Activated T-cell treated with anti-CD3 and anti-CD28 coated beads, Interleukin-2, amount 50 U/mL, for 24 hours (primary cell): ENCODE measurements at regions not wholly inside any gene's neighbourhood (a gene's known extent, or its start where the extent isn't known, plus 50 kb on each side); places are given as distances from the start of the nearest gene placed in this dataset.

Experiments
- DNase-seq: peaks from one replicate; pipeline ENCODE4 v3.0.0-alpha.2; 2020
- H3K27ac Mint-ChIP-seq: 2 replicates; pipeline ENCODE4 v1.8.0; 2020; ENCODE audit warnings: mild to moderate bottlenecking, mixed read lengths
- H3K27me3 Mint-ChIP-seq: 2 replicates; pipeline ENCODE4 v1.8.0; 2020; ENCODE audit warnings: mixed read lengths
- H3K36me3 Mint-ChIP-seq: 2 replicates; pipeline ENCODE4 v1.8.0; 2020; ENCODE audit warnings: low read depth, mixed read lengths
- H3K4me1 Mint-ChIP-seq: 2 replicates; pipeline ENCODE4 v1.8.0; 2020; ENCODE audit warnings: low read depth, mixed read lengths
- H3K4me3 Mint-ChIP-seq: 2 replicates; pipeline ENCODE4 v1.8.0; 2020; ENCODE audit warnings: mild to moderate bottlenecking, moderate library complexity, mixed read lengths
- H3K9me3 Mint-ChIP-seq: 2 replicates; pipeline ENCODE4 v1.8.0; 2020; ENCODE audit warnings: mixed read lengths

DNA sequence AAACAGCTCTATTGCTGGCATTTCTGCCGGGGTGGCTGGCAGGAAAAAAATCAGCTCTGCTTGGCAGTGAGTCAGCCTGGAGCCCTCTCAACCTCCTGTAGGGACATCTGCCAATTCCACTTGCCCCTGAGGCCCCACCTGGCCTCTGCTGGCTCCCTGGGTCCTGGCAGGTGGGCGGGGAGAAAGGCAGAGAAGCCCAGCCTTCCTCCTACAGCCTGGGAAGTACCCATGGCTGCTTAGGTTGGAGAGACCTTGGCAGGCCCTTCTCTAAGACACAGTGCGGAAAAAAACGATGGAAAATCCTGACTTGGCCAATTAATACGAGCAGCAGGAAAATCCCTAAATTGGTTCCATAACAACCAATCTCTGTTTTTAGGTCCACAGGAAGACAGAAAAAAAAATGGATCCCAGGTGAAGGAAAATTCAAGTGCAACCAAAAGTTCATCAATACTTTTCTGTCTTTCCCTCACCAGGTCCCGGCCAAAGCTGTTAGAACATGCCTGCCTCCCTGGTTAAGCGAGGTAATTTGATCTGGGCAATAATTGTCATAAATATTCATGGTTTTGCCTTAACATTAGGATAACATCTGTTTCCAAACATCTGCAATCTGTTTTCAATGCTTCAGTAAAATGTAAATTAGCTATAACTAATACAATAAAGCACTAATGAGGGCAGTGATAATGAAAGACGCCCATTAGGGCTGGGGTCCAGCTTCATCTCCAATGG lies 245.9 kb downstream of the TFCP2L1 start:
- H3K4me3 Mint-ChIP-seq, result no peak overlapping the region
- H3K36me3 Mint-ChIP-seq, result no peaks in the 10 kb centered on the region
- no peak overlapping the region for H3K27ac Mint-ChIP-seq
- no peaks in the 10 kb centered on the region for H3K4me1 Mint-ChIP-seq
- H3K9me3 Mint-ChIP-seq, result no peaks in the 10 kb centered on the region
- peaks cover 7% of the 10 kb centered on the region for H3K27me3 Mint-ChIP-seq
- DNase-seq, result no peak

DNA sequence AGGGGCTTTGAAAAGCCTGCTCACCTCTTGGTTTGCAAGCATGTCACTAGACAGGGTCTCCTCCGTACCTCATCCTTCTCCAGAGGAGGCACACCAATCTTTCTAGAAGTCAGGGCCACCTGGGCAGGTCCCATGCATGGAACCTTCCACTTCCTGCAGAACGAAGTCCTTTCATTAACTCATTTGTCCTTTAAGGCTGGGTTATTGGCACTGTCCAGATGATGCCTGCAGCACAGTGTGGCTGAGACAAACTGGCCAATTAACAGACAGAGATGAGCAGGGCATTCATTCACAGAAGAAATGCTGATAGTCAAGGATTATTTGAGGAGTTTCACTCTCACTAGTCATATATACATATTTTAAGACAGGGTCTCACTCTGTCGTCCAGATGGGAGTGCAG lies 245.3 kb downstream of the TFCP2L1 start:
- H3K4me1 Mint-ChIP-seq, result no peaks in the 10 kb centered on the region
- no peak overlapping the region for H3K27ac Mint-ChIP-seq
- no peaks in the 10 kb centered on the region for H3K36me3 Mint-ChIP-seq
- H3K9me3 Mint-ChIP-seq, result no peaks in the 10 kb centered on the region
- DNase-seq, result no peak
- peaks cover 5% of the 10 kb centered on the region for H3K27me3 Mint-ChIP-seq
- no peak overlapping the region for H3K4me3 Mint-ChIP-seq

DNA sequence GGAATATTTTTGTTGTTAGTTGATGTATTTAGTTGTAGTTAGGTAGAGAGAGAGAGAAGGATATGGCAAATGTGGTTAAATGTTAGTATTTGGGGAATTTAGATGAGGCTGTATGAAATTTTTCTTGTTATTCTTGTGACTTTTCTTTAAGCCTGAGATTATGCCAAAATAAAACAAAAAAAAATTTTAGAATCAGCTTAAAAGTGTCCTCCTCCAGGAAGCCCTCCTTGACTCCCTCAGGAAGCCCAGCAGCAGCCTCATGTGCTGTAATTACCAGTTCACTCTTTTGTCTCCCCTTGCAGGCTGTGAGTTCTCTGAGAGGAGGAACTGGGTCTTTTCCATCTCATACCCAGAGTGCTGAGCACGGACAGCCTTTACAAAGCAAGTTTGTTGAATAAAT lies 243.5 kb downstream of the TFCP2L1 start:
- peaks cover 4% of the 10 kb centered on the region for H3K27me3 Mint-ChIP-seq
- H3K9me3 Mint-ChIP-seq, result no peaks in the 10 kb centered on the region
- H3K36me3 Mint-ChIP-seq, result no peaks in the 10 kb centered on the region
- no peak overlapping the region for H3K4me3 Mint-ChIP-seq
- no peak overlapping the region for H3K27ac Mint-ChIP-seq
- no peaks in the 10 kb centered on the region for H3K4me1 Mint-ChIP-seq
- DNase-seq, result no peak

DNA sequence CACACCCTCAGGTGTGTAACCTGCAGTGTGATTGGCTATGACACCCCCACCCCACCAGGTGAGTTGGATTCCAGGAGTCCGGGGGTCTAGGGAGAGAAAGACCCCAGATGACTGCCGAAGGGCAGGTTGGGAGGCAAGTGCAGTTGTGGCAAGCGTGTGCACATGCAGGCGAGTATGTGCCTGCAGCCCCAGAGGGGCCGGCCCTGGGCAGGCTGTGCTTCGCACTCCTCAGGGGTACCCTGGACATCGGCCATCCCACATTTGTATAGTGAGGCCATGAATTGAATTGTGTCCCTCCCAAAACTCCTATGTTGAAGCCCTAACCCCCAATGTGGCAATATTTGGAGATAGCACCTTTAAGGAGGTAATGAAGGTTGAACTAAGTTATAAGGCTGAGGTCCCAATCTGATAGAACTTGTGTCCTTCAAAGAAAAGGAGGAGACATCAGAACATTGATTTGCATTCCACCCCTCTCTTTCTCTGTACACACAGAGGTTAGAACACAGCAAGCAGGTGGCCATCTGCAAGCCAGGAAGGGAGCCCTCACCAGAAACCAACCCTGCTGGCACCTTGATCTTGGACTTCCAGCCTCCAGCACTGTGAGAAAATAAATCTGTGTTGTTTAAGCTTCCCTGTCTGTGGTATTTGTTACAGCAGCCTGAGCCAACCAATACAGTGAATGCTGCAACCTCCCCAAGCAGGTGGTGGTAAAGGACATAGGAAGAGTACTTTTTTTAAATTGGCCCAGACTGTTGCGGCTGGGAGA lies 241.8 kb downstream of the TFCP2L1 start:
- no peaks in the 10 kb centered on the region for H3K9me3 Mint-ChIP-seq
- no peak overlapping the region for H3K27ac Mint-ChIP-seq
- no peaks in the 10 kb centered on the region for H3K27me3 Mint-ChIP-seq
- H3K4me1 Mint-ChIP-seq, result no peaks in the 10 kb centered on the region
- no peak for DNase-seq
- H3K36me3 Mint-ChIP-seq, result no peaks in the 10 kb centered on the region
- H3K4me3 Mint-ChIP-seq, result no peak overlapping the region

- Mint-ChIP-seq H3K4me3 (no peak overlapping the region), H3K36me3 (no peaks in the 10 kb centered on the region), H3K27ac (no peak overlapping the region), H3K4me1 (no peaks in the 10 kb centered on the region), H3K9me3 (no peaks in the 10 kb centered on the region), H3K27me3 (no peaks in the 10 kb centered on the region)
- DNase-seq, result no peak
Observed at GRCh38 chr2:121043827-121044222, 241.2 kb downstream of the TFCP2L1 start.

DNA sequence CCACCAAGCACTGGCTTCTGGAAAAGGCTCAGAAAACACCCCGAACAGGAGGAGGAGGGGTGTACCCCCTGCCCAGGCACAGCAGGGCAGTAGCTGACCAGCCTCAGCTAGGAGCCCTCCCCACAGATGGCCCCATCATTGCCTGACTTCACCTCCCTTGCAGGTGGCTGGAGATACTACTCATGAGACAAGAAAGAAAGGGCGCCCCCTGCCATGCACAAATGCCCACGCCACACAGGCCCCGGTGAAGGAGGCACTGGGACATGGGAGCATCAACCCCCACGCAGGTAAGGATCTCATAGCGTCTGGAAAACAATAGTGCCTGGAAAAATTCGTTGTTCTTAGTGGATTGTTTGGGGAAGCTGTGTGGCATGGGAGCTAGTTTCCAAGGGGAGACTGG lies 240.6 kb downstream of the TFCP2L1 start:
- no peaks in the 10 kb centered on the region for H3K27me3 Mint-ChIP-seq
- H3K27ac Mint-ChIP-seq, result no peak overlapping the region
- no peak for DNase-seq
- no peaks in the 10 kb centered on the region for H3K4me1 Mint-ChIP-seq
- no peak overlapping the region for H3K4me3 Mint-ChIP-seq
- H3K36me3 Mint-ChIP-seq, result no peaks in the 10 kb centered on the region
- H3K9me3 Mint-ChIP-seq, result no peaks in the 10 kb centered on the region

DNA sequence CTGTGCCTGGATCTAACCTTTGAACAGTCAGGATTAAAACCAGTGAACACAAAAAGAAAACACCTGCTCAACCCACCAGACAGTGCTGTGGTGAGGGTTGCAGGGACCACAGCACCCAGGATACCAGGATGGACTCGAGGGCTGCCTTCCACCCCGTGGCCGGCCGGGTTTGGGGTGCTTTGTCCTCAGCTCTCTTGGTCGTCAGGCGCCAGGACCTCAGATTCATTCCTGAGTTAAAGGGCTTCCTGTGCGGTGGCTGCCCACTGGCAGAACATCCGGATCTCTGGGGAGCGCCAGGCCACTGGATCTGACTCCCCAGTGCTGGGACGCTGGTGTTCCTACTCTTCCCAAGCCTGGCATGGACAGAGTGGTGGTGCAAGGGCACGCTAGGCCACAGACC lies 239.8 kb downstream of the TFCP2L1 start:
- no peaks in the 10 kb centered on the region for H3K27me3 Mint-ChIP-seq
- no peak for DNase-seq
- H3K4me1 Mint-ChIP-seq, result no peaks in the 10 kb centered on the region
- no peak overlapping the region for H3K4me3 Mint-ChIP-seq
- no peaks in the 10 kb centered on the region for H3K36me3 Mint-ChIP-seq
- no peaks in the 10 kb centered on the region for H3K9me3 Mint-ChIP-seq
- no peak overlapping the region for H3K27ac Mint-ChIP-seq

DNA sequence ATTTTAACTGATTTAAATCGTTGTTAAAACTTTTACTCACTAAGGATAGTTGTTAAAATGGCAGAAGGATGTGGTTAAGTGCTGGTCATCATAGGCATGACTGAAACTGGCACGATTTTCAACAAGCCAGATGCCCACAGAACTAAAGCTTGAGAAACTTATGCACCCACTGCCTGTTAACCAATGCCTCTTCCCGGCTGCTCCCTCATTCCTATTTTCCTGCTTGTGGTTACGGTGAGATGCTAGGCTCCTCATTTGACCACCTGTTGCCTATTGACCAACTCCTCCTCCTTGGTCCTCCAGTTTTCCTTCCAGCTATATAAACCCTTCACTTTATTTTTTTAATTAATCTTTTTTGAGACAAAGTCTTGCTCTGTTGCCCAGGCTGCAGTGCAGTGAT lies 238.7 kb downstream of the TFCP2L1 start:
- no peaks in the 10 kb centered on the region for H3K9me3 Mint-ChIP-seq
- H3K27ac Mint-ChIP-seq, result no peak overlapping the region
- no peaks in the 10 kb centered on the region for H3K27me3 Mint-ChIP-seq
- H3K4me1 Mint-ChIP-seq, result no peaks in the 10 kb centered on the region
- no peaks in the 10 kb centered on the region for H3K36me3 Mint-ChIP-seq
- no peak for DNase-seq
- H3K4me3 Mint-ChIP-seq, result no peak overlapping the region

- no peak overlapping the region for H3K4me3 Mint-ChIP-seq
- H3K27me3 Mint-ChIP-seq, result peaks cover 2% of the 10 kb centered on the region
- H3K36me3 Mint-ChIP-seq, result no peaks in the 10 kb centered on the region
- H3K4me1 Mint-ChIP-seq, result no peaks in the 10 kb centered on the region
- no peak overlapping the region for H3K27ac Mint-ChIP-seq
- no peak for DNase-seq
- no peaks in the 10 kb centered on the region for H3K9me3 Mint-ChIP-seq
Observed at GRCh38 chr2:121047383-121047782, 237.6 kb downstream of the TFCP2L1 start.

DNA sequence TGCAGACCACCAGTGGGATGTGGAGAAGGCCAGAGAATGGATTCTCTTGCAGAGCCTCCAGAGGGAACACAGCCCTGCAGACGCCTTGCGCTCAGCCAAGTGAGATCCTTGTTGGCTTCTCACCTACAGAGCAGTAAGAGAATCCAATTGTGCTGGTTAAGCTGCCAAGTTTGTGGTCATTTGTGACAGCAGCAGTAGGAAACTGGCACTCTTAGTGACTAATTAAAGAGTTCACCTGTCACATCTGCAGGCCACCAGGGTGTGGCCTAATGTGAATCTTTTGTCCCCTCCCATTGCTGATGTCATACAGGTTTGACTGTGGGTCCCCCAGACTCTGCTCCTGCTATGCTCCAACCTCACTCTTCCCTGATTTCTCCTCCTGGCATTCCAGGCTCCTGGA lies 235.9 kb downstream of the TFCP2L1 start:
- no peaks in the 10 kb centered on the region for H3K36me3 Mint-ChIP-seq

GRCh38 chr2:121049950-121050585 lies 234.9 kb downstream of the TFCP2L1 start:
- peaks cover 2% of the 10 kb centered on the region for H3K27me3 Mint-ChIP-seq
- no peak overlapping the region for H3K4me3 Mint-ChIP-seq
- no peak overlapping the region for H3K27ac Mint-ChIP-seq
- H3K36me3 Mint-ChIP-seq, result no peaks in the 10 kb centered on the region
- no peaks in the 10 kb centered on the region for H3K9me3 Mint-ChIP-seq
- no peaks in the 10 kb centered on the region for H3K4me1 Mint-ChIP-seq
- DNase-seq, result no peak

More for the DNA sequence above, 235.9 kb downstream of the TFCP2L1 start:
- Mint-ChIP-seq H3K27me3 (peaks cover 2% of the 10 kb centered on the region), H3K4me3 (no peak overlapping the region), H3K4me1 (no peaks in the 10 kb centered on the region), H3K9me3 (no peaks in the 10 kb centered on the region), H3K27ac (no peak overlapping the region)
- DNase-seq, result no peak

GRCh38 chr2:121051311-121051710 lies 233.7 kb downstream of the TFCP2L1 start:
- DNase-seq, result no peak
- Mint-ChIP-seq H3K9me3 (no peaks in the 10 kb centered on the region), H3K4me3 (no peak overlapping the region)

GRCh38 chr2:121052023-121052422 lies 233.0 kb downstream of the TFCP2L1 start:
- Mint-ChIP-seq H3K36me3 (no peaks in the 10 kb centered on the region), H3K27ac (no peak overlapping the region), H3K9me3 (no peaks in the 10 kb centered on the region), H3K27me3 (peaks cover 2% of the 10 kb centered on the region), H3K4me1 (no peaks in the 10 kb centered on the region), H3K4me3 (no peak overlapping the region)
- DNase-seq, result no peak

More at GRCh38 chr2:121051311-121051710, 233.7 kb downstream of the TFCP2L1 start:
- H3K4me1 Mint-ChIP-seq, result no peaks in the 10 kb centered on the region
- H3K27ac Mint-ChIP-seq, result no peak overlapping the region
- H3K36me3 Mint-ChIP-seq, result no peaks in the 10 kb centered on the region
- peaks cover 2% of the 10 kb centered on the region for H3K27me3 Mint-ChIP-seq

- DNase-seq, result no peak
- H3K4me3 Mint-ChIP-seq, result no peak overlapping the region
- H3K27me3 Mint-ChIP-seq, result peaks cover 2% of the 10 kb centered on the region
- no peaks in the 10 kb centered on the region for H3K4me1 Mint-ChIP-seq
- no peaks in the 10 kb centered on the region for H3K36me3 Mint-ChIP-seq
- no peak overlapping the region for H3K27ac Mint-ChIP-seq
- H3K9me3 Mint-ChIP-seq, result no peaks in the 10 kb centered on the region
Observed at GRCh38 chr2:121052521-121052920, 232.5 kb downstream of the TFCP2L1 start.

DNA sequence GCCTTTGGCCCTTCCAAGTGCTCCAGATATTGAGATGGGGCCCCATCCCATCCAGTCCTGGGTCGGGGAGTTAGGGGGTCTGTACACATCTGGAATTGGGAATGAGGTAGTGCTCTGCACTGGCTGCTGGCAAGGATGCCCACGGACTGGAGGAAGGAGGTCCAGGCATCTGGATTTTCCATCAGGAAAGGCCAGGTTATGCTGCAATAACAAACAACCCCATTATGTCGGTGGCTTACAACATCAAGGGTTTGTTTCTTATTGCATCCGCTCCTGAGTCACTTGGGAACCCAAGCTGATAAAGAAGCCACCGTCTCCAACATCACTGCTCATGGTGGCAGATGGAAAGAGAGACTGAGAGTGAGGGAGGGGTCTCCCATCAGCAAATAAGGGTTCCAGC lies 229.9 kb downstream of the TFCP2L1 start:
- Mint-ChIP-seq H3K27me3 (peaks cover 2% of the 10 kb centered on the region), H3K4me3 (no peak overlapping the region), H3K4me1 (no peaks in the 10 kb centered on the region), H3K27ac (no peak overlapping the region), H3K9me3 (no peaks in the 10 kb centered on the region), H3K36me3 (no peaks in the 10 kb centered on the region)
- DNase-seq, result no peak
